GM20431 (cell line): ENCODE measurements at regions not wholly inside any gene's neighbourhood (a gene's known extent, or its start where the extent isn't known, plus 50 kb on each side); places are given as distances from the start of the nearest gene placed in this dataset.

Source experiments
- in situ Hi-C: fragments of 300-500 bp; cut with MseI, MboI; formaldehyde crosslinking; loops from one replicate; pipeline ENCODE4 v1.15.0; 2020; ENCODE audit warnings: low sequenced_read_pairs; ENCODE audit not compliant: unreplicated experiment

DNA sequence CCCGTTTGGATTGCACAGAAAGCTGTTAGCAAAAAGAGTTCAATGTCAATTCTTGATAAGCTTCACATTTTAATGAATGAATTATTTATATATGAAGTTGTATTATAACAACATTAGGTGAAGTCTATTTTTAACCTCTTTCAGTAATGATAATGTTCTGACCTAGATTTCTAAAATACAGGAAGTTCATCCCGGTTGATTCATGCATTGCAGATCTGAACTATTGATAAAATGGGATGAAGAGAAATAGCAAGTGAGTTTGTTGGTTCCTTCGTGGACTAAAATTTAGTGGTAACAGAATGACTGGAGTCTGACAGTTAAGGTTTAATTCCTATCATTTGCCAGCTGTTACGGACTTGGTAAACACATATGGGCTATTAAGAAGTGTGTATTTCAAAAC lies 180.5 kb downstream of the PCSK1 start:
- in situ Hi-C loops, result no loop called here

DNA sequence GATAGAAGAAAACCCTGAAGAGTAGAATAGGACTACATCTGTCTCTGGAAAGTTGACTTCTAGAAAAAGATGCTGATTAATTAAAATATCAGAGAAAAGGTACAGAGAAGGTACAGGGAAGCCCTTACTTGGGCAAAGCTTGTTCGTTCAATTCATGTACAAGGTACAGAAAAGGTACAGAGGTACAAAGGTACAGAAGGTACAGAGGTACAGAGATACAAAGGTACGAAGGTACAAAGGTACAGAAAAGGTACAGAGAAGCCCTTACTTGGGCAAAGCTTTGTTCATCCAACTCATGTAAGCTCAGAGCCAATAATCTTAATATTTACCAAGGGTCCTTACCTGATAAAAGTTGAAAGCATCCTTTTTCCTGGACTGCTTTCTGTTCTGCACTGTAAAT lies 182.3 kb downstream of the PCSK1 start:
- in situ Hi-C loops, result no loop called here

- in situ Hi-C loops, result no loop called here
These were observed 184.9 kb downstream of the PCSK1 start for GRCh38 chr5:96248131-96248530.

DNA sequence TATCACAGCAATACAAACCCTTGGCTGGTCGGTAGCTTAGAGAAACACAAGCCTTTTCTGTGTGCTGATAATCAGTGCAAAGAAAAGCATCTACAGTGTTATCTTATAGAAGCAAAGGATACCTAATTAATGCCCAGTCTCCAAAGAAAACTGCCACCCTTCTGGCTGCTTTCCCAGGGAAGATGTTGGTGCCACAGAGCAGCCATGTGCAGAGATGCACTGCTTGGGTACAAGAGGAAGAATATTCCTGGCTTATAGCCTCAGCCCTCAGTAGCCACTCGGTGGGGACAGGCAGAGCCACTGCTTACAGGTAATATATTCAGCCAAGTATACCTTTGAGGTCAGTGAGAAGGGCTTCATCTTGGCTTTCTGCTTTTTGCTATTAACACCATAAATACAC lies 185.3 kb downstream of the PCSK1 start:
- in situ Hi-C loops, result no loop called here

- in situ Hi-C loops, result no loop called here
These were observed 185.8 kb downstream of the PCSK1 start for GRCh38 chr5:96247097-96247701.

DNA sequence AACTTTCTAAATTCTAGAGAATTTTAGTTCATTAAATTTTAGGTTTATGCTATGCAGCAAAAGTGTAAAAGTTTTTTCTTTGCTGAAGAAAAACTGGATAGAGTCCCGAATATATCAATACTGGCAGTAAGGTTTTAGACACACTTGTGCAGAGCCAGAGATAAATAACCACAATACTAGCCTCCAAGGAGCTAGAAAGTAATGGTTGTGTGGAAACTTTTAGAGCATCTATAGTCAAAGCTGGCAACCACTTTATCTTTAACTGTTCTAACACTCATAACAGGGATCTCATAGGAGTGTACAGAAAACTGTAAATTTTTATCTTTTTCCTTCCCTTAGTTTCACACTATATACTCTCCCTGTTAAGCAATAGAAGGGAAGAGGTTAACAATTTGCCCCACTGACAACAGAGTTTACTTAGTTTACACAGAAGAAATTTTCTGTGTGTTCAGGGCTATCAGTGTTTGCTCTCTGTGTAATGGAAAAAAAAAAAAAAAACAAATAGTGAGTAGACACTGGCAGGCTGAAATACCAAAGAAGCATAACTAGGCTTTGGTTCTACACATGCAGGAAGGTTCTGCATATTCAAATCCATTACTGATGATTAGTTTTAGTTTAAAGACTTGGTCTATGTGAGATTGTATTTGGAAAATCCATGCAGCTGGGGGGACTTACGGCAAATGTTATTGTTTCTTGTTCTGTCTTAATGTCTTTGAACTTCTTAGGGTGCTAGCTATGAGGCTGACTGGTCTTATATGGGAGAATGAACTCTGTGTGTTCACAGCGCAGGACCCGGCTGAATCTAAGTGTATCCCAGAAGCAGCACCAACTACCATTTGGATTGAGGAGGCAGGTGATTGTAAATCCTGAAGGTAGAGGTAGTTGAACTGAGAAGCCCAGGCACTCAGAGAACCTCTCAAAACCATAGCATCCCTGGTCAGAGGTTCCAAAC lies 187.6 kb downstream of the PCSK1 start:
- in situ Hi-C loops, result no loop called here

DNA sequence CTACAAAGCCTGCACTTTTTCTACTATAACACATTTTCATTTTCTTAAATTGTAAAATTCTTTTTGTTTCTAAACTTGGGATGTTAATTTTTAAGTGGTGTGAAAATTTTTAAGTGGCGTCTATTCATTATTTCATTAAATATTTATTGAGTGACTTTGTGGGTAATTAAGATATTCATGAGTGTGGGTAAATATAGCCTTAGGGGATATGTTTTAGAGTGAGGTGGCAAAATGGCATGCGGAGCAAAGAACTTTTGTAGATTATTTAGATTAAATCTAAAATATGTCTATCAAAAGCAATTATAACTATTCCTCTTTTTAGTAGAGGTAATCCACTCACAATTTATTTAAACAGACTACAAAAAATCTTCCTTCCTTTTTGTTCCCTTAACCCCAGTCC lies 188.4 kb downstream of the PCSK1 start:
- in situ Hi-C loops, result no loop called here

- in situ Hi-C loops, result no loop called here
These were observed 189.2 kb downstream of the PCSK1 start for GRCh38 chr5:96243862-96244261.

GRCh38 chr5:96243203-96243602 lies 189.8 kb downstream of the PCSK1 start:
- in situ Hi-C loops, result no loop called here

DNA sequence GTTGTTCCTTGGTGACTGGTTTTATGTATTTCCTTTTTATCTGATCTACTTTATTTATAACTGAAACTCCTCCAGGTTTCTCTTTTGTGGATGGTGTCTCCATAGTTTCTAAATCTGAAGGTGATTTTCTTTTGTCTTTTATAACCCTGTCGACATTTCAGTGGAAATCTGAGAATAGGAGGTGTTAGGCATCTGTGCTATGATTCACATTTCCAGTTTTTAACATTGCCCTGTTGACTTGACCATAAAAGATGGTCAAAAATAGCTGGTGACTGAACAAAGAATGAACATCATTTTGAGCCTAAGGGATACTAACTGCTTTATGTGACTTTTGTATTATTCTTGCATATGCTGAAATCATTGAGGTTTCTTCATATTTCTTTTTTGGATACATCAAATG lies 190.5 kb downstream of the PCSK1 start:
- in situ Hi-C loops, result no loop called here

- in situ Hi-C loops, result no loop called here
These were observed 196.2 kb downstream of the PCSK1 start for GRCh38 chr5:96236831-96237230.

DNA sequence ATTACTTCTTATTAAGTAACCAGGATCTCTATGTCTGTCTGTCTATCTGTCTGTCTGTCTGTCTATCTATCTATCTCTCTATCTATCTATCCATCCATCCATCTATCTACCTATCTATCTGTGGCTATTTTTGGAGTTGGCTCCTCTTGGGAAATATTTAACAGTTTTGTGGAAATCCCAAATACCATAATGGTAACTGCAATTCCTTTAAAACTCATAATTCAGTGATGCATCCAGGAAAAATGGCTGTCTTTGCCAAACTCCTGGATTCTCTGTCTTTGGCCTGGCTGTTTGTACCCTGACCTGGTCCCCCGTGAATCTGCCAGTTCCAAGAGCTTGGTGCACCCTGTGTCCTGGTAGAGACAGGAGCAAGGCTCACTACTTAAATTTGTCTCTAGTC lies 197.0 kb downstream of the PCSK1 start:
- in situ Hi-C loops, result no loop called here

- in situ Hi-C loops, result no loop called here
These were observed 197.8 kb downstream of the PCSK1 start for GRCh38 chr5:96235008-96235910.

DNA sequence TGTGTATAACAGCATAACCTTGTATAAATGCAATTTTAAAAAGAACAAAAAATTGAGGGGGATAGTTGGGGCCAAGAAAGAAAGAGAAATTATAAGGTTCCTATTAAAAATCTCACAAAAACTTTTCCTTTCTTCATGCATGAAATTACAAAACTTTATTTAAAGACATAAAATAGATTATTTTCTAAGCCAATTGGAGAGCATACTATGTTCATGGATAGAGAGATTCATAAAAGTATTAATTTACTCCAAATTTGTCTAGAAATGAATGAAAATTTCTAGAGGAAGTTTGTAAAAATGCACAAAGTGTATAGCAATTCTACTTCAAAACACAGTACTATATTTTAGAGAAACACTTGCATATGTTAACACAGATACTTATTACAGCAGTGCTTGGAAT lies 200.4 kb downstream of the PCSK1 start:
- in situ Hi-C loops, result no loop called here

DNA sequence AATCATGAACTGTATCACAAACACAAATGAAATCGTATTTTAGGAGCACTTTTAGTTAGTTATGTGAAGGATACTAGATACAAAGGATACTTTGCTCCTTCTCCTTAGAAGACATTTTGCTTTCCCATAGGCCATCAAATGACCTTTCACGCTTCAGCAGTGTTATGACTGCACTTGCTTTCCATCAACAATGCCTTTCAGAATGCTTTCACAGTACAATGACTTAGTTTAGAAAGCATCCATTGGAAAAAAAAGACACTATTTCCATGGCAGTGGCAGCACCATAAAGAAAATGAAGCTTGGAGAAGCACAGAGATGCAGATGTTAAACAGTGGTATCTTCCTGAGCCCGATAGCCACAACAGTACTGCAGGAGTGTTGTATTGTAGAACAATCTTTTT lies 203.9 kb downstream of the PCSK1 start:
- in situ Hi-C loops, result no loop called here

GRCh38 chr5:96228408-96228807 lies 204.6 kb downstream of the PCSK1 start:
- in situ Hi-C loops, result no loop called here

- in situ Hi-C loops, result no loop called here
These were observed 205.1 kb downstream of the PCSK1 start for GRCh38 chr5:96227957-96228356.

GRCh38 chr5:96226941-96227552 lies 206.0 kb downstream of the PCSK1 start:
- in situ Hi-C loops, result no loop called here

- in situ Hi-C loops, result no loop called here
These were observed 210.9 kb downstream of the PCSK1 start for GRCh38 chr5:96222129-96222528.
